Fibroblast of skin of abdomen (primary cell): ENCODE measurements at regions not wholly inside any gene's neighbourhood (a gene's known extent, or its start where the extent isn't known, plus 50 kb on each side); places are given as distances from the start of the nearest gene placed in this dataset.

ENCODE experiments used
- DNase-seq: peaks from one replicate; pipeline ENCODE4 v3.0.0-alpha.2; 2013

- peak; percentile 72 for DNase-seq
Observed at GRCh38 chr10:33808475-33808874, 474.0 kb upstream of the NRP1 start.

DNA sequence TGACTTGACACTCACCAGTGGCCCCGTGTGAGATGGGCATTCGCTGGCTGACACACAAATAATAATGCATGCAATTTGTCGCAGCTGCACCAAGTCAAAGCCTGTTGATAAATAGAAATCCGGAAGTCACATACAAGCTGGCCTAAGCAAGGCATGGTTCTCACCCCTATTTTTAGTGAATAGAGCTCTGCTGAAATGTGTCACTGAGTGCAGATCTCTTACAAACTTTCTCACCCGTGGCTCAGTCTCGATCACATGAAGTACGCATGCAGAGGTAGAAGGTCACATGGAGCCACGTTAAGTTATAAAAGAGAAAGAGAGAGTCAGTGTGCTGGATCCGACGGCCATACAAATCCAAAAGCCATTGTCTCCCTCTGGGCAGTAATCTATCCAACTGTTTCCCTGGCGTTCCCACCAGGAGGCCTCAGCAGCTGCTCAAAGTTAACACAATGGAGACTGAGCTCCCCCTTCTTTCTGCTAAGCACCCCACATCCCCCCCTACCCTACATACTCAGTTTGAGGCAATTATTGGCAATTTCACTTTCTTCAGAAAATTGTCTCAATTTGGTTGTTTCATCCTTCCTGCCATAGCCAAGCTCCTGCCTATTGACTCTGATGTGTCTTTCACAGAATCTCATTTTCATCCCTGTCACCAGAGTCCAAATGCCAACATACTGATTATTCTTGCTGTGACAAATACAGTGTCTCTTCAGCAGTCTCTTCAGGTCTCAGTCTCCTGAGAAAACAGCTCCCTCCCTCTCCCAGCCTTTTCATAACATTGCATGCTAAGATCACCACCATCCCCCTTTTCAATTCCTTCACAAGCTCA is 473.3 kb upstream of the NRP1 start:
- no peak for DNase-seq

DNA sequence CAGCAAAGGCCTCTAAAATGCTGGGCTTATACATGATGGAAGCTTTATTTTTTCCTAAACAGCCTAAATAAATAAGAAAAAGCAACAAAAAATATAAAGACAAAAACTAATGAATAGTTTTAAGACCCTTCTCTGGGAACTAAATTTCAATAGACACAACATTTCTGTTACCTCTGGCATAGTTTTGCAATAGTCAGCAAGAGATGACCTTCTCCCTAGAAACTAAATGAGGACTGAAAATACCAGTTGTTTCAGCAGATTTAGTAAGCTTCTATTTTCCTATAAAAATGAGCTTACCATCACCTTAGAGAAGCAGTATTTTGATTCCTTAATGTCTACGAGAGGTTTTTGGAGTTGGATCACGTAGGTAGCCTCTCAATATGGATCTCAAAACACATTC is 471.4 kb upstream of the NRP1 start:
- DNase-seq: no peak

GRCh38 chr10:33804584-33804983 is 470.1 kb upstream of the NRP1 start:
- no peak for DNase-seq

GRCh38 chr10:33803248-33803647 is 468.8 kb upstream of the NRP1 start:
- DNase-seq: peak; percentile 82

DNA sequence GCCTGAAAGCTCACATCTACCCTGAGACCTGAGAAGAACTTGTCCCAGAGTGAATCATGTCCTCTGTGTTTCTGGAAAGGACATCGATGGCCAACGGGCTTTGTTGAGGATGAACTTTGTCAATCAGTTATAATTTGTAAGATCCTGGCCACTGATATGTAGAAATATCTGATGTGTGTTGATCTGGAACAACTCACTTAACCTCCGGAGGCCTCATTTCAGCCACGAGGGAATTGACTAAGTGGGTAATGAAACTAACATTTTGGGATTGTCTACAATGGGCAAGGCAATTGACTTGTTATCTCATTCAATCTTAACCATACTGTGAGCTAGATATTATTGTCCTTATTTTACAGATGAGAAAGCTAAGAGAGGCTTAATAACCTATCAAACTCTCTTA is 468.1 kb upstream of the NRP1 start:
- no peak for DNase-seq

DNA sequence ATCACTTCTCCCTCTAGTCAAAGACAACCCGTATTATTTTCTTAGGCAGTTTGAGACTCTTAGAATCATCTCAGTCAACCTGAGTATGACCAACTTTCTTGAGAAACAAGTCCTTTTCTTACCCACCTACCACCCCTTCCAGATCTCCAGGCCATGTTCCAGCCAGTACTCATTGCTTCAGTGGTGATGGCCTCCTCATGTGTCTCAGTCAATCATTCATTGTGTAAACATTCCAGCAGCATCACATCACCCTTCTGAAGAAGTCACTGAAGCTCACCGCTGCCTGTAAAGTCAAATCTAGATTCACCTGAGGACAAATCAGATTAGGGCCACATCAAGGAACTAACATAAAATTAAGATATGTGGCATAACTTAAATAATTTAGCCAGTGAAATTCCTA is 467.2 kb upstream of the NRP1 start:
- peak; percentile 68 for DNase-seq

DNA sequence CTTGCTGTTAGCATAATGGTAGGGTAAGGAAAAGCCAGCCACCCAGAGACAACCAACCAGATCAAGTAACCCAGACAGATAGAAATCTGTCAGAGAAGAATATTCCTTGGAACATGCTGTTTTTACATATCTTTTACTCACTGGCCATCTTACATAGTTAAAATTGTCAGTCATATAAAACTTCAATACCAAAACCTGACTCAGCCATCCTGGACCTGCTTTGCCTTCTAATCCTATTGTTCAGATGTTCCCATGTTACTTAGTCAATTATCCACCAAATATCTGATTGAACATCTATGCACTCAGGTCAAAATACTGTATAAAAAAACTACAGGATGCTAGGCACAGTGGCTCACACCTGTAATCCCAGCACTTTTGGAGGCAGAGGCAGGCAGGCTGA is 466.5 kb upstream of the NRP1 start:
- peak; percentile 10 for DNase-seq

- DNase-seq: no peak
Observed at GRCh38 chr10:33800545-33800944, 466.1 kb upstream of the NRP1 start.

DNA sequence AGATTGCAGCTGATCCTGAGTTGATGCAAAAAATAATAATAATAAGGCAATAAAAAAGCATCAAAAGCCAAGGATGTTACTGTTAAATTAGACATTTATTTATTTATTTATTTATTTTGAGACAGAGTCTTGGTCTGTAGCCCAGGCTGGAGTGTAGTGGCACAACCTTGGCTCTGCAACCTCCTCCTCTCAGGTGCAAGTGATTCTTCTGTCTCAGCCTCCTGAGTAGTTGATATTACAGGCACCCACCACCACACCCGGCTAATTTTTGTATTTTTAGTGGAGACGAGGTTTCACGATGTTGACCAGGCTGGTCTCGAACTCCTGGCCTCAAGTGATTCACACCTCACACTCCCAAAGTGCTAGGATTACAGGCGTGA is 465.5 kb upstream of the NRP1 start:
- DNase-seq: no peak

- peak; percentile 18 for DNase-seq
Observed at GRCh38 chr10:33799281-33799943, 464.9 kb upstream of the NRP1 start.

DNA sequence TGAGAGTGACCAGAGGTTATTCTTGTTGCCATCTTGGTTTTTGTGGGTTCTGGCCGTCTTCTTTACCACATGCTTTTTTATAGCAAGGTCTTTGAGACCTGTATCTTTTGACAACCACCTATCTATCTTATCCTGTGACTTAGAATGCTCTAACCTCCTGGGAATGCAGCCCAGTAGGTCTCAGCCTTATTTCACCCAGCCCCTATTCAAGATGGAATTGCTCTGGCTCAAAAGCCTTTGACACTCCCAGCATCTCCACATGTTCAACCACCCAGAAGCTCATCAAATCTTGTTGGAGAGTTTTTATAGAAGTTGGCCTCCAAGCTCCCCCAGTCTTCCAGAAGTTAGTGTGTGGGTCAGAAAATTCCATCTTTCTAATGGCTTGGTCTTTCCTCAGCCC is 464.3 kb upstream of the NRP1 start:
- DNase-seq: no peak

DNA sequence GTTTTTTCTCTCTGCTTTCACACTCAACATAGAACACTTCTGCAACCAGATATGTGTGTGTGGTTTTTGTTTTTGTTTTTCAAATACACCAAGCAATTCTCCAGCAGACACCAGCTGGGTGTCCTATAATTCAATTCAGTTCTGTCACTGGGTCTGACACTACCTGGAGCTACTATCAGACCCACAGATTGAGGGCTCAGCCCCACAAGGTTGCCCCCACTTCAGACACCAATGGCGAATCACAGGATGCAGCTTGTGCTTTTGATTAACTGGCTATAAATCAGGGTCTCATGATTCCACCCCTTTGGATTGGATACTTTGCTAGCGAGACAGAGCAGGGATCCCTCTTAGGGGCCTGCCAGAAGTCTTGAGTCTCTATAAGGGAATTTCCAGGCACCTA is 462.2 kb upstream of the NRP1 start:
- DNase-seq: no peak

DNA sequence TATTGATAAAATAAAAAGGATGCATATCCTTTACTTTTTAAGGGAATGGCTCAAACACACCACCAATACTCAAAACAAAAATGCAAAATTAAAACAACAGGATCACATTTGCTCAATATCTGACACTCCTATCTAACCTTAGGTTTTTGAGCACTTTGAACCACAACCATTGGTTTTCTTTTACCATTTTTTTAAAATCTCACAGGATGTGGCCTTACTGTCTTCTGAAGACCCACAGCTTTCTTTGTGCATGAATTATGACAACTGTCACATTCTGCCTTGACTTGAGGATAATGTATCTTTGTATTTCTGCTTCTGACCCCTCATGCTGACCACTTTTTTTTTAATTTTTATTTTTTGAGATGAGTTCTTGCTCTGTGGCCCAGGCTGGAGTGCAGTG is 461.1 kb upstream of the NRP1 start:
- no peak for DNase-seq

GRCh38 chr10:33794460-33794859 is 460.0 kb upstream of the NRP1 start:
- no peak for DNase-seq

DNA sequence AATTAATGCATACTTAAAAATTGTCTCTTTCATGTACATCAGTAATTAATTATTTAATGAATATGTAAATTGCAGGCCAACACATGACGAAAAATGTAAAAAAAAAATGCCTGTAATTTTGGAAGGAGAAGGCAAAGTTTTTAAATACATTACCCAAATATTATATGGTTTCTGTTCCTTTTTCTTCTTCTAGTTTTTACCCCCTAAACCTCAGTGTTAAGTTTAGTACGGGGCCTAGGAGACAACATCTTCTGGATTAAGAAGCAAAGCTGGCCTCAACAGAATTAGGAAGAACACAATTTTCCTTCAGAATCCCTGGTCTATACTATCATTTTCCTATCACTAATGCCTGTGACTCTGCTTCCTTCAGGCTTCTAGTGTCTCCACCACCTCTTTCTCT is 459.3 kb upstream of the NRP1 start:
- no peak for DNase-seq

GRCh38 chr10:33791272-33791660 is 456.8 kb upstream of the NRP1 start:
- DNase-seq: peak; percentile 48

- no peak for DNase-seq
Observed at GRCh38 chr10:33790521-33791271, 456.2 kb upstream of the NRP1 start.

- DNase-seq: no peak
Observed at GRCh38 chr10:33783557-33783956, 449.1 kb upstream of the NRP1 start.

- no peak for DNase-seq
Observed at GRCh38 chr10:33783078-33783477, 448.6 kb upstream of the NRP1 start.

GRCh38 chr10:33781606-33782395 is 447.3 kb upstream of the NRP1 start:
- peak; percentile 28 for DNase-seq

DNA sequence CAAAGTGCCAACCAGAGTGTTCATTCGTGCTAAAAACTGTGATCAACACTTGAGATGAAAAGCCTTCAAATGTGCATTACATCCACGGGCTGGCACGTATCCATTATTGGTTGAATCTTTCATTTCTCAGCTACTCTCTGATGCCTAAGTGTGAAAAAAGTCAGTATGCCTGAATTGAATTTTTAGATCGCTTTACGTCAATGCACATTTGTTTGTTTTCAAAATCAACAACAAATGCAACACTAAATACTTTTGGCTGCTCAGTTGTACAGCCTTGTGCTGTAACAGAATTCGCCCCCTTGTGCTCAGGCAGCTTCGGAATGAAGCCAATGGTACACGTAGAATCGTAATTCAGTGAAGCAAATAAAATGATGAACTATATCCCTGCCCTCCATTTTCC is 446.5 kb upstream of the NRP1 start:
- DNase-seq: no peak

GRCh38 chr10:33777223-33777622 is 442.8 kb upstream of the NRP1 start:
- no peak for DNase-seq
